SK-N-SH (cell line): ENCODE measurements at regions not wholly inside any gene's neighbourhood (a gene's known extent, or its start where the extent isn't known, plus 50 kb on each side); places are given as distances from the start of the nearest gene placed in this dataset.
A peak's percentile ranks its signal among the peaks of the same experiment; 100 is the strongest.

Source experiments
- CTCF ChIA-PET: fragments of 300-600, 350-600 bp; formaldehyde crosslinking; extraction: SDS; loops from one replicate; lab custom pipeline; 2021; lab: Yijun Ruan, JAX
- POLR2A ChIA-PET: fragments of 350-600 bp; sonication (Branson Sonifier 250); formaldehyde crosslinking; extraction: SDS; loops from one replicate; lab custom pipeline; 2020; ENCODE audit warnings: antibody characterized with exemption, inconsistent platforms; lab: Yijun Ruan, JAX
- DNase-seq: peaks from one replicate; pipeline ENCODE4 v3.0.0; 2012
- H2AFZ ChIP-seq: fragments of 200-600 bp; sonication (generic); 2 replicates; pipeline ENCODE4 v1.8.1; 2016; ENCODE audit warnings: antibody characterized with exemption, mild to moderate bottlenecking, low read depth
- H3F3A ChIP-seq: fragments of 200-600 bp; sonication (generic); replicated peaks from 2 replicates; pipeline ENCODE3; 2016; ENCODE audit warnings: antibody characterized with exemption, mild to moderate bottlenecking; ENCODE audit not compliant: insufficient read depth
- H3K27ac ChIP-seq, 2 experiments: fragments of 200-500 bp in 1 of 2; fragments of 200-600 bp in 1 of 2; sonication (Bioruptor generic) in 1 of 2; sonication (generic), shearing (Covaris generic) in 1 of 2; 2 replicates each; pipeline versions ENCODE4 v1.5.1 to v1.6.1; 2014 to 2016; ENCODE audit warnings: low read depth in 2 of 2, inconsistent platforms in 1 of 2, low read length in 1 of 2, mild to moderate bottlenecking in 1 of 2, mixed read lengths in 1 of 2
- H3K27me3 ChIP-seq: fragments of 200-600 bp; sonication (generic), shearing (Covaris generic); 2 replicates; pipeline ENCODE4 v1.6.1; 2016; ENCODE audit warnings: mixed run types; ENCODE audit not compliant: insufficient read depth
- H3K36me3 ChIP-seq, 2 experiments: fragments of 200-500 bp in 1 of 2; fragments of 200-600 bp in 1 of 2; sonication (Bioruptor generic) in 1 of 2; sonication (generic) in 1 of 2; replicated peaks in 1 of 2; 2 replicates each; pipeline versions ENCODE3 to v1.5.1; 2014 to 2016; ENCODE audit warnings: low read length in 1 of 2, mild to moderate bottlenecking in 1 of 2; ENCODE audit not compliant: insufficient read depth in 2 of 2, control insufficient read depth in 1 of 2
- H3K4me1 ChIP-seq, 2 experiments: fragments of 200-500 bp in 1 of 2; fragments of 200-600 bp in 1 of 2; sonication (Bioruptor generic) in 1 of 2; sonication (generic), shearing (Covaris generic) in 1 of 2; 2 replicates each; pipeline versions ENCODE4 v1.5.1 to v1.6.1; 2014 to 2016; ENCODE audit warnings: low read depth in 1 of 2, low read length in 1 of 2, mixed run types in 1 of 2; ENCODE audit not compliant: insufficient read depth in 2 of 2, control insufficient read depth in 1 of 2
- H3K4me2 ChIP-seq: fragments of 200-600 bp; sonication (generic), shearing (Covaris generic); 2 replicates; pipeline ENCODE4 v1.6.1; 2017; ENCODE audit warnings: mixed run types
- H3K4me3 ChIP-seq, 2 experiments: fragments of 200-500 bp in 1 of 2; fragments of 200-600 bp in 1 of 2; sonication (Bioruptor generic) in 1 of 2; sonication (generic), shearing (Covaris generic) in 1 of 2; 2 replicates each; pipeline versions ENCODE4 v1.5.1 to v1.8.1; 2014 to 2016; ENCODE audit warnings: low read depth in 2 of 2, inconsistent platforms in 1 of 2, low read length in 1 of 2, mild to moderate bottlenecking in 1 of 2, mixed read lengths in 1 of 2, moderate library complexity in 1 of 2
- H3K79me2 ChIP-seq: fragments of 200-600 bp; sonication (generic); 2 replicates; pipeline ENCODE4 v1.8.1; 2017; ENCODE audit warnings: mild to moderate bottlenecking; ENCODE audit not compliant: insufficient read depth
- H3K9ac ChIP-seq: fragments of 200-600 bp; sonication (generic); 2 replicates; pipeline ENCODE4 v1.6.1; 2017; ENCODE audit warnings: mixed run types
- H3K9me2 ChIP-seq: fragments of 200-600 bp; sonication (generic); 2 replicates; pipeline ENCODE4 v1.6.1; 2017; ENCODE audit warnings: mixed run types
- H3K9me3 ChIP-seq: fragments of 200-600 bp; sonication (generic); 2 replicates; pipeline ENCODE4 v1.6.1; 2017; ENCODE audit warnings: mixed run types, mild to moderate bottlenecking, moderate library complexity
- H4K20me1 ChIP-seq: fragments of 200-600 bp; sonication (generic); 2 replicates; pipeline ENCODE4 v1.6.1; 2017; ENCODE audit warnings: mild to moderate bottlenecking, mixed run types; ENCODE audit not compliant: insufficient read depth
- ELF1 ChIP-seq: IDR thresholded peaks from 2 replicates; pipeline ENCODE4 v1.4.0; 2012
- EP300 ChIP-seq, 2 experiments: IDR thresholded peaks; 2 replicates each; pipeline versions ENCODE4 v1.4.0 to v1.6.1; 2012; ENCODE audit warnings: borderline replicate concordance in 1 of 2, low read depth in 1 of 2, low read length in 1 of 2
- FOSL2 ChIP-seq: IDR thresholded peaks from 2 replicates; pipeline ENCODE4 v1.4.0; 2012; ENCODE audit warnings: low read depth, mild to moderate bottlenecking, moderate library complexity, borderline replicate concordance
- JUND ChIP-seq: IDR thresholded peaks from 2 replicates; pipeline ENCODE4 v1.4.0; 2012
- MEF2A ChIP-seq: IDR thresholded peaks from 2 replicates; pipeline ENCODE4 v1.4.0; 2012; ENCODE audit warnings: low read depth, borderline replicate concordance
- MXI1 ChIP-seq: IDR thresholded peaks from 2 replicates; pipeline ENCODE4 v1.6.1; 2012; ENCODE audit warnings: mild to moderate bottlenecking, low read depth, low read length, improper control_type of control experiment
- NFIC ChIP-seq: IDR thresholded peaks from 2 replicates; pipeline ENCODE4 v1.4.0; 2012; ENCODE audit warnings: borderline replicate concordance
- NRF1 ChIP-seq: IDR thresholded peaks from 2 replicates; pipeline ENCODE4 v1.6.1; 2012; ENCODE audit warnings: low read depth, mild to moderate bottlenecking, low read length
- POLR2AphosphoS5 ChIP-seq: IDR thresholded peaks from 2 replicates; pipeline ENCODE4 v1.6.1; 2012; ENCODE audit warnings: low read depth, low read length
- RFX5 ChIP-seq: IDR thresholded peaks from 2 replicates; pipeline ENCODE4 v1.6.1; 2012; ENCODE audit warnings: mild to moderate bottlenecking, improper control_type of control experiment, low read length
- RXRA ChIP-seq: IDR thresholded peaks from 2 replicates; pipeline ENCODE4 v1.4.0; 2012; ENCODE audit warnings: low read depth, mild to moderate bottlenecking, borderline replicate concordance
- TCF12 ChIP-seq: IDR thresholded peaks from 2 replicates; pipeline ENCODE4 v1.4.0; 2012
- TEAD4 ChIP-seq: IDR thresholded peaks from 2 replicates; pipeline ENCODE4 v1.4.0; 2012; ENCODE audit warnings: mild to moderate bottlenecking, borderline replicate concordance; ENCODE audit not compliant: insufficient read depth
- YY1 ChIP-seq: IDR thresholded peaks from 2 replicates; pipeline ENCODE4 v1.4.0; 2012; ENCODE audit warnings: low read depth, mild to moderate bottlenecking
- ZBTB33 ChIP-seq: IDR thresholded peaks from 2 replicates; pipeline ENCODE4 v1.4.0; 2012; ENCODE audit warnings: low read depth, borderline replicate concordance
- WGBS: methylation state at CpG from one replicate; pipeline ENCODE4 v1.1.6; 2017; ENCODE audit warnings: low lambda C conversion rate; 5-methylcytosine and 5-hydroxymethylcytosine counted together
- TF ChIP-seq, protein P1 (sequence below): fragments of 200-600 bp; sonication (generic); IDR thresholded peaks from 2 replicates; pipeline ENCODE4 v1.6.1; 2017; ENCODE audit warnings: antibody characterized with exemption, mild to moderate bottlenecking, moderate library complexity
- TF ChIP-seq, protein P2 (sequence below): IDR thresholded peaks from 2 replicates; pipeline ENCODE4; 2012
- TF ChIP-seq, protein P3 (sequence below): IDR thresholded peaks from 2 replicates; pipeline ENCODE4 v1.4.0; 2012; ENCODE audit warnings: low read depth

DNA sequence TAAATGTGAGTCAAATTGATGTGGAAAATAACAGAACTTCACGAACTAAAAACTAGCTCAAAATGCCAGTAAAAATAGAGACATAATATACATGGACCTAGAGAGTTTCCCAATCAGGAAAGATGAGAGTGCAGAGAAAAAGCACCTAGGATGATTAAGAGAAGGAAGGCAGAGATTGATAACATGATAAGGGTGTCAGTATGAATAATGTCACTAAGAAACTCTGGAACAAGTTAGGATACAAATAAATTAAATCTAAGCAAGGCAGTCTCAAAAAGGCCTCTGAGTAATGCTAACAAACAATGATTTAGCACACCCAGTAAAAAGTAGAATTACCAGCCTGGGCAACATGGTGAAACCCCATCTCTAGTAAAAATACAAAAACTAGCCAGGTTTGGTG lies 304.7 kb upstream of the DPPA4 start:
- POLR2A ChIA-PET = no interaction called here
- no peaks in the 10 kb centered on the region for H3K79me2 ChIP-seq
- no peak for DNase-seq

More for the DNA sequence above, 304.7 kb upstream of the DPPA4 start:
- 16% methylated on average over 1 of the region's 1 CpG for WGBS
- Histone ChIP-seq H2AFZ (no peak overlapping the region; the same call in 1 of the 2 replicates), H3K27ac (peak overlapping the region; percentile 42 to 47; a peak in 3 of 4 replicates), H3K4me3 (no peak overlapping the region), H3K4me1 (peaks cover 2 to 3% of the 10 kb centered on the region in 2 experiments; a peak in 1 of 4 replicates), H3K36me3 (no peaks in the 10 kb centered on the region), H3K9me3 (no peaks in the 10 kb centered on the region), H3K9ac (no peak overlapping the region), H3K27me3 (no peaks in the 10 kb centered on the region), H4K20me1 (no peaks in the 10 kb centered on the region), H3K4me2 (no peak overlapping the region), H3K9me2 (no peaks in the 10 kb centered on the region), H3F3A (peaks cover 8% of the 10 kb centered on the region)
- TF ChIP-seq, protein P1, sequence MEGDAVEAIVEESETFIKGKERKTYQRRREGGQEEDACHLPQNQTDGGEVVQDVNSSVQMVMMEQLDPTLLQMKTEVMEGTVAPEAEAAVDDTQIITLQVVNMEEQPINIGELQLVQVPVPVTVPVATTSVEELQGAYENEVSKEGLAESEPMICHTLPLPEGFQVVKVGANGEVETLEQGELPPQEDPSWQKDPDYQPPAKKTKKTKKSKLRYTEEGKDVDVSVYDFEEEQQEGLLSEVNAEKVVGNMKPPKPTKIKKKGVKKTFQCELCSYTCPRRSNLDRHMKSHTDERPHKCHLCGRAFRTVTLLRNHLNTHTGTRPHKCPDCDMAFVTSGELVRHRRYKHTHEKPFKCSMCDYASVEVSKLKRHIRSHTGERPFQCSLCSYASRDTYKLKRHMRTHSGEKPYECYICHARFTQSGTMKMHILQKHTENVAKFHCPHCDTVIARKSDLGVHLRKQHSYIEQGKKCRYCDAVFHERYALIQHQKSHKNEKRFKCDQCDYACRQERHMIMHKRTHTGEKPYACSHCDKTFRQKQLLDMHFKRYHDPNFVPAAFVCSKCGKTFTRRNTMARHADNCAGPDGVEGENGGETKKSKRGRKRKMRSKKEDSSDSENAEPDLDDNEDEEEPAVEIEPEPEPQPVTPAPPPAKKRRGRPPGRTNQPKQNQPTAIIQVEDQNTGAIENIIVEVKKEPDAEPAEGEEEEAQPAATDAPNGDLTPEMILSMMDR = no peak
- TF ChIP-seq FOSL2 = peak; percentile 60; the same call in 1 of the 2 replicates
- no peak for TF ChIP-seq ELF1
- TF ChIP-seq EP300 (IDR thresholded peaks at IDR 0.05; ENCODE audit: borderline replicate concordance in 1 of 2, low read depth in 1 of 2, low read length in 1 of 2) = peak; percentile 48 to 89; a peak in 3 of 4 replicates
- TF ChIP-seq TEAD4 = peak; percentile 60; the same call in 1 of the 2 replicates
- TF ChIP-seq MEF2A = peak; percentile 47; the same call in 1 of the 2 replicates
- TF ChIP-seq YY1 = no peak
- TF ChIP-seq NFIC = peak; percentile 64; the same call in 1 of the 2 replicates
- TF ChIP-seq POLR2AphosphoS5 = peak; percentile 60; the same call in 1 of the 2 replicates
- TF ChIP-seq NRF1 = no peak
- TF ChIP-seq RFX5 = no peak
- TF ChIP-seq TCF12 = peak; percentile 89
- TF ChIP-seq ZBTB33 = peak; percentile 61; the same call in 1 of the 2 replicates
- TF ChIP-seq RXRA = peak; percentile 75; the same call in 1 of the 2 replicates
- peak; percentile 84 for TF ChIP-seq JUND
- TF ChIP-seq, protein P2, sequence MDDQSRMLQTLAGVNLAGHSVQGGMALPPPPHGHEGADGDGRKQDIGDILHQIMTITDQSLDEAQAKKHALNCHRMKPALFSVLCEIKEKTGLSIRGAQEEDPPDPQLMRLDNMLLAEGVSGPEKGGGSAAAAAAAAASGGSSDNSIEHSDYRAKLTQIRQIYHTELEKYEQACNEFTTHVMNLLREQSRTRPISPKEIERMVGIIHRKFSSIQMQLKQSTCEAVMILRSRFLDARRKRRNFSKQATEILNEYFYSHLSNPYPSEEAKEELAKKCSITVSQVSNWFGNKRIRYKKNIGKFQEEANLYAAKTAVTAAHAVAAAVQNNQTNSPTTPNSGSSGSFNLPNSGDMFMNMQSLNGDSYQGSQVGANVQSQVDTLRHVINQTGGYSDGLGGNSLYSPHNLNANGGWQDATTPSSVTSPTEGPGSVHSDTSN = peak; percentile 95
- TF ChIP-seq, protein P3, sequence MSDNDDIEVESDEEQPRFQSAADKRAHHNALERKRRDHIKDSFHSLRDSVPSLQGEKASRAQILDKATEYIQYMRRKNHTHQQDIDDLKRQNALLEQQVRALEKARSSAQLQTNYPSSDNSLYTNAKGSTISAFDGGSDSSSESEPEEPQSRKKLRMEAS = no peak
- no peak for TF ChIP-seq MXI1
- CTCF ChIA-PET = no interaction called here
